ENCODE measurements at regions not wholly inside any gene's neighbourhood (a gene's known extent, or its start where the extent isn't known, plus 50 kb on each side); places are given as distances from the start of the nearest gene placed in this dataset.

DNA sequence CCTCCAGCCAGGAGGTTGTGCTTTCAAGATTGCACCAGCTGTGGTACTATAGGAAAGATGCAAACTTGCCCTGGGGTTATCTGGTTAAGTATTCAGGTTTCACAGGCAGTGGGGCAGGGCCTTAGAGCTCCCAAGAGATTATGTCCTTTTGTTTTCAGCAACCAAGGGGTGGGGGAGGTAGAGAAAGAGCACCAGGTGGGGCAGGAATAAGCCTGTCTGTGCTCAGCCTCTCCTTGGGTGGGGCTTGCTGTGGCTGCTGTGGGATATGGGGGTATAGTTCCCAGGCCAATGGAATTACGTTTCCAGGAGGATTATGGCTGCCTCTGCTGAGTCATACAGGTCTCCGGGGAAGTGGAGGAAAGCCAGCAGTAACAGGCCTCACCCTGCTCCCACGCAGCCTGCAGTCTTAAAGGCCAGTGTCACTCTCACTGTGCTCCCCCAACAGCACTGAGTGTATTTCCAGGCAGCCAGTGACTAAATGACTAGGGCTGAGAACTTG is 508.6 kb downstream of the RWDD3 start:
- no peak for TF ChIP-seq POLR2AphosphoS5 (IDR thresholded peaks at IDR 0.05)
- TF ChIP-seq, protein P1, sequence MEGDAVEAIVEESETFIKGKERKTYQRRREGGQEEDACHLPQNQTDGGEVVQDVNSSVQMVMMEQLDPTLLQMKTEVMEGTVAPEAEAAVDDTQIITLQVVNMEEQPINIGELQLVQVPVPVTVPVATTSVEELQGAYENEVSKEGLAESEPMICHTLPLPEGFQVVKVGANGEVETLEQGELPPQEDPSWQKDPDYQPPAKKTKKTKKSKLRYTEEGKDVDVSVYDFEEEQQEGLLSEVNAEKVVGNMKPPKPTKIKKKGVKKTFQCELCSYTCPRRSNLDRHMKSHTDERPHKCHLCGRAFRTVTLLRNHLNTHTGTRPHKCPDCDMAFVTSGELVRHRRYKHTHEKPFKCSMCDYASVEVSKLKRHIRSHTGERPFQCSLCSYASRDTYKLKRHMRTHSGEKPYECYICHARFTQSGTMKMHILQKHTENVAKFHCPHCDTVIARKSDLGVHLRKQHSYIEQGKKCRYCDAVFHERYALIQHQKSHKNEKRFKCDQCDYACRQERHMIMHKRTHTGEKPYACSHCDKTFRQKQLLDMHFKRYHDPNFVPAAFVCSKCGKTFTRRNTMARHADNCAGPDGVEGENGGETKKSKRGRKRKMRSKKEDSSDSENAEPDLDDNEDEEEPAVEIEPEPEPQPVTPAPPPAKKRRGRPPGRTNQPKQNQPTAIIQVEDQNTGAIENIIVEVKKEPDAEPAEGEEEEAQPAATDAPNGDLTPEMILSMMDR (IDR thresholded peaks at IDR 0.05): no peak
- no peak for TF ChIP-seq POLR2A (IDR thresholded peaks at IDR 0.05)
- no peak for TF ChIP-seq EP300 (IDR thresholded peaks at IDR 0.05)
